H1 (cell line): ENCODE measurements at regions not wholly inside any gene's neighbourhood (a gene's known extent, or its start where the extent isn't known, plus 50 kb on each side); places are given as distances from the start of the nearest gene placed in this dataset.

Source experiments
- CTCF ChIA-PET: fragments of 300-600 bp; sonication (Branson Sonifier 250); formaldehyde crosslinking; loops from one replicate; lab custom pipeline; 2021; ENCODE audit not compliant: partially characterized antibody; lab: Charles Lee
- POLR2A ChIA-PET: fragments of 300-600 bp; sonication (Branson Sonifier 250); formaldehyde crosslinking; loops from one replicate; lab custom pipeline; 2021; ENCODE audit warnings: inconsistent platforms; ENCODE audit not compliant: partially characterized antibody; lab: Charles Lee
- DNase-seq, 2 experiments: peaks; one replicate each; pipeline versions ENCODE4 v3.0.0 to v3.0.0-alpha.2; 2010 to 2022; ENCODE audit warnings: low spot score in 2 of 2, low read depth in 1 of 2, mixed read lengths in 1 of 2
- FAIRE-seq: peaks from 2 replicates; lab custom pipeline; 2011; peaks lifted over from hg19 to GRCh38; lab: Jason Lieb, UNC
- H2AFZ ChIP-seq: 2 replicates; pipeline ENCODE4 v1.8.1; 2012; ENCODE audit warnings: low read length, inconsistent platforms
- H2AK5ac ChIP-seq: 2 replicates; pipeline ENCODE4 v1.6.1; 2013; ENCODE audit warnings: low read depth, low read length
- H2BK120ac ChIP-seq: replicated peaks from 2 replicates; pipeline ENCODE3; 2013; ENCODE audit warnings: low read depth, low read length, inconsistent platforms
- H2BK12ac ChIP-seq: 2 replicates; pipeline ENCODE4 v1.6.1; 2013; ENCODE audit warnings: low read depth, low read length
- H2BK15ac ChIP-seq: 2 replicates; pipeline ENCODE4 v1.6.1; 2013; ENCODE audit warnings: low read length
- H2BK20ac ChIP-seq: 2 replicates; pipeline ENCODE4 v1.6.1; 2013; ENCODE audit warnings: low read length
- H2BK5ac ChIP-seq: 2 replicates; pipeline ENCODE4 v1.6.1; 2013; ENCODE audit warnings: low read depth, low read length
- H3K14ac ChIP-seq: 2 replicates; pipeline ENCODE4 v1.6.1; 2013; ENCODE audit warnings: inconsistent platforms; ENCODE audit not compliant: insufficient read length
- H3K18ac ChIP-seq: 2 replicates; pipeline ENCODE4 v1.6.1; 2013; ENCODE audit warnings: low read length; ENCODE audit errors: extremely low read depth
- H3K23ac ChIP-seq: 2 replicates; pipeline ENCODE4 v1.6.1; 2013; ENCODE audit warnings: inconsistent platforms; ENCODE audit not compliant: insufficient read length
- H3K23me2 ChIP-seq: 2 replicates; pipeline ENCODE4 v1.6.1; 2013; ENCODE audit warnings: low read depth, low read length
- H3K27ac ChIP-seq: 2 replicates; pipeline ENCODE4 v1.6.1; 2011; ENCODE audit warnings: low read depth, low read length, inconsistent platforms
- H3K27me3 ChIP-seq, 4 experiments: replicated peaks in 1 of 4; 1 replicate in 1 of 4; 2 replicates in 3 of 4; pipeline versions ENCODE4 v1.6.1 to v1.8.1; 2011 to 2013; ENCODE audit warnings: low read length in 3 of 4, mild to moderate bottlenecking in 3 of 4, inconsistent platforms in 2 of 4, mixed read lengths in 2 of 4, moderate library complexity in 1 of 4; ENCODE audit not compliant: control insufficient read depth in 3 of 4, insufficient read depth in 3 of 4; ENCODE audit errors: extremely low read depth in 1 of 4
- H3K36me3 ChIP-seq, 4 experiments: 2 replicates each; pipeline versions ENCODE4 v1.6.1 to v1.8.1; 2011 to 2013; ENCODE audit warnings: mild to moderate bottlenecking in 4 of 4, low read length in 3 of 4, moderate library complexity in 2 of 4, control low read depth in 1 of 4, inconsistent platforms in 1 of 4; ENCODE audit not compliant: insufficient read depth in 4 of 4, control insufficient read depth in 2 of 4
- H3K4ac ChIP-seq: replicated peaks from 2 replicates; pipeline ENCODE3; 2013; ENCODE audit warnings: low read length, low read depth, mixed read lengths, inconsistent platforms; ENCODE audit not compliant: insufficient read length
- H3K4me1 ChIP-seq, 4 experiments: replicated peaks in 1 of 4; 1 replicate in 1 of 4; 2 replicates in 3 of 4; pipeline versions ENCODE4 v1.6.1 to v1.8.1; 2011 to 2013; ENCODE audit warnings: low read length in 3 of 4, inconsistent platforms in 2 of 4, mixed read lengths in 1 of 4; ENCODE audit not compliant: insufficient read depth in 4 of 4, control insufficient read depth in 3 of 4
- H3K4me2 ChIP-seq, 2 experiments: 2 replicates each; pipeline versions ENCODE4 v1.6.1 to v1.8.1; 2011 to 2013; ENCODE audit warnings: low read depth in 2 of 2, low read length in 2 of 2, control low read depth in 1 of 2, inconsistent platforms in 1 of 2, mild to moderate bottlenecking in 1 of 2; ENCODE audit not compliant: insufficient read depth in 1 of 2
- H3K4me3 ChIP-seq, 4 experiments: fragments of 200-600, 300-600 bp in 1 of 4; sonication (generic), shearing (Covaris generic), sonication (Bioruptor Twin) in 1 of 4; 2 replicates each; pipeline versions ENCODE4 v1.5.1 to v1.8.1; 2011 to 2016; ENCODE audit warnings: low read length in 4 of 4, low read depth in 3 of 4, control low read depth in 2 of 4, inconsistent platforms in 2 of 4, mild to moderate bottlenecking in 2 of 4, mixed read lengths in 1 of 4, moderate library complexity in 1 of 4; ENCODE audit not compliant: insufficient read depth in 2 of 4; ENCODE audit errors: extremely low read depth in 1 of 4
- H3K56ac ChIP-seq: replicated peaks from 2 replicates; pipeline ENCODE3; 2013; ENCODE audit warnings: low read depth, mild to moderate bottlenecking, mixed read lengths, low read length, inconsistent platforms; ENCODE audit not compliant: insufficient read length
- H3K79me1 ChIP-seq: 2 replicates; pipeline ENCODE4 v1.6.1; 2013; ENCODE audit warnings: low read depth, low read length, control low read depth
- H3K79me2 ChIP-seq, 2 experiments: 2 replicates each; pipeline versions ENCODE4 v1.6.1 to v1.8.1; 2012 to 2013; ENCODE audit warnings: low read length in 2 of 2, mild to moderate bottlenecking in 2 of 2, inconsistent platforms in 1 of 2; ENCODE audit not compliant: insufficient read depth in 2 of 2, control insufficient read depth in 1 of 2
- H3K9ac ChIP-seq, 4 experiments: replicated peaks in 1 of 4; 1 replicate in 1 of 4; 2 replicates in 3 of 4; pipeline versions ENCODE4 v1.6.1 to v1.8.1; 2011 to 2013; ENCODE audit warnings: low read depth in 3 of 4, low read length in 3 of 4, control low read depth in 2 of 4, mild to moderate bottlenecking in 2 of 4, moderate library complexity in 2 of 4, inconsistent platforms in 1 of 4; ENCODE audit errors: extremely low read depth in 1 of 4
- H3K9me3 ChIP-seq, 2 experiments: 2 replicates each; pipeline versions ENCODE4 v1.6.1 to v1.8.1; 2012 to 2013; ENCODE audit warnings: mild to moderate bottlenecking in 2 of 2, moderate library complexity in 2 of 2, control low read depth in 1 of 2, inconsistent platforms in 1 of 2, low read depth in 1 of 2, low read length in 1 of 2, mixed read lengths in 1 of 2; ENCODE audit not compliant: insufficient read depth in 2 of 2
- H4K20me1 ChIP-seq, 2 experiments: replicated peaks in 1 of 2; 2 replicates each; pipeline versions ENCODE3 to v1.8.1; 2011 to 2013; ENCODE audit warnings: inconsistent platforms in 2 of 2, low read length in 2 of 2, mild to moderate bottlenecking in 1 of 2; ENCODE audit not compliant: insufficient read depth in 2 of 2, control insufficient read depth in 1 of 2
- H4K5ac ChIP-seq: 2 replicates; pipeline ENCODE4 v1.6.1; 2013; ENCODE audit warnings: low read length, low read depth, mixed read lengths, inconsistent platforms; ENCODE audit not compliant: insufficient read length
- H4K8ac ChIP-seq: 2 replicates; pipeline ENCODE4 v1.8.0; 2013; ENCODE audit warnings: mild to moderate bottlenecking, moderate library complexity, low read length, inconsistent platforms; ENCODE audit not compliant: insufficient read depth; ENCODE audit errors: extremely low read depth
- H4K91ac ChIP-seq: replicated peaks from 2 replicates; pipeline ENCODE3; 2013; ENCODE audit warnings: low read length, mixed read lengths, inconsistent platforms; ENCODE audit not compliant: insufficient read length
- ATF3 ChIP-seq: IDR thresholded peaks from 2 replicates; pipeline ENCODE4 v1.6.1; 2011; ENCODE audit warnings: low read depth, mild to moderate bottlenecking, low read length; ENCODE audit not compliant: insufficient read depth
- JUN ChIP-seq: IDR thresholded peaks from 2 replicates; pipeline ENCODE4 v1.6.1; 2011; ENCODE audit warnings: low read depth, mild to moderate bottlenecking, improper control_type of control experiment, low read length
- JUND ChIP-seq: IDR thresholded peaks from 2 replicates; pipeline ENCODE4 v1.6.1; 2011; ENCODE audit warnings: mild to moderate bottlenecking, improper control_type of control experiment, low read length
- POU5F1 ChIP-seq: IDR thresholded peaks from 2 replicates; pipeline ENCODE4 v1.6.1; 2011; ENCODE audit warnings: low read depth, mild to moderate bottlenecking, low read length, moderate library complexity
- SUZ12 ChIP-seq: fragments of 200-600 bp; sonication (generic); IDR thresholded peaks from 2 replicates; pipeline ENCODE4 v1.6.1; 2012; ENCODE audit warnings: mild to moderate bottlenecking, inconsistent platforms, low read length, moderate library complexity, mixed read lengths
- TBP ChIP-seq: IDR thresholded peaks from 2 replicates; pipeline ENCODE4 v1.6.1; 2011; ENCODE audit warnings: low read depth, low read length, improper control_type of control experiment

GRCh38 chr16:14338236-14338635 is 267.1 kb downstream of the MRTFB start:
- Histone ChIP-seq H3K79me1 (no peaks in the 10 kb centered on the region), H3K23ac (no peak overlapping the region), H3K4me2 (no peak overlapping the region), H2AK5ac (no peak overlapping the region), H3K14ac (no peak overlapping the region), H3K56ac (peak overlapping the region; percentile 83), H3K18ac (no peak overlapping the region), H3K23me2 (peaks cover 7% of the 10 kb centered on the region; the same call in 1 of the 2 replicates), H2BK15ac (no peak overlapping the region), H2AFZ (no peak overlapping the region), H3K9ac (no peak overlapping the region), H3K4ac (no peak overlapping the region), H3K27me3 (no peaks in the 10 kb centered on the region), H3K9me3 (no peaks in the 10 kb centered on the region; a peak in 2 of 4 replicates), H4K20me1 (peaks cover 0 to 5% of the 10 kb centered on the region in 2 experiments), H2BK12ac (no peak overlapping the region), H4K5ac (no peak overlapping the region), H3K4me1 (peaks cover 0 to 2% (median 0%) of the 10 kb centered on the region in 4 experiments; a peak in 3 of 7 replicates), H3K79me2 (no peaks in the 10 kb centered on the region), H4K91ac (no peak overlapping the region), H3K36me3 (no peaks in the 10 kb centered on the region), H2BK5ac (no peak overlapping the region), H2BK20ac (no peak overlapping the region), H2BK120ac (no peak overlapping the region), H4K8ac (no peak overlapping the region), H3K27ac (no peak overlapping the region), H3K4me3 (no peak overlapping the region)
- FAIRE-seq = no peak
- POLR2A ChIA-PET = no interaction called here
- CTCF ChIA-PET = no interaction called here
- DNase-seq = no peak
- no peak for TF ChIP-seq JUND
- no peak for TF ChIP-seq ATF3
- no peak for TF ChIP-seq JUN
- TF ChIP-seq POU5F1 = no peak
- no peak for TF ChIP-seq TBP
- TF ChIP-seq SUZ12 = no peak
